ENCODE measurements at regions not wholly inside any gene's neighbourhood (a gene's known extent, or its start where the extent isn't known, plus 50 kb on each side); places are given as distances from the start of the nearest gene placed in this dataset.

DNA sequence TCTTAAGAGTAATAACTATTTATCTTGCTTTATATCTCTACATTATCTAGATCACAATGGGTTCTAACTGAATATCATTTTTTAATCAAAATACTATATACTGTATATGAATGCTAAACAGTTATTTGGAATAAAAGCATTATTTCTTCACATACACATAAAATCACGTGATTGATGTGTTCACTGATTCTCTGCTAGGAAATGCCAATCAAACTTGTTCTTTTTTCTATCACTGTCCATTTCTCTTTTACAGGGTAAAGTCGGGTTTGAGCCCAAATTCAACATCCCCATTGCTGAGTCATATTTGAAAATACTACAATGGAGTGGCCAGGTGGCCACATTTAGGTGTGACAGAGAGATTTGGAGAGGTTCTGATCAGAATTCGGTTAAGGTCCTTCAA, 1114.0 kb upstream of the PIK3C3 start:
- TF ChIP-seq, protein P1, sequence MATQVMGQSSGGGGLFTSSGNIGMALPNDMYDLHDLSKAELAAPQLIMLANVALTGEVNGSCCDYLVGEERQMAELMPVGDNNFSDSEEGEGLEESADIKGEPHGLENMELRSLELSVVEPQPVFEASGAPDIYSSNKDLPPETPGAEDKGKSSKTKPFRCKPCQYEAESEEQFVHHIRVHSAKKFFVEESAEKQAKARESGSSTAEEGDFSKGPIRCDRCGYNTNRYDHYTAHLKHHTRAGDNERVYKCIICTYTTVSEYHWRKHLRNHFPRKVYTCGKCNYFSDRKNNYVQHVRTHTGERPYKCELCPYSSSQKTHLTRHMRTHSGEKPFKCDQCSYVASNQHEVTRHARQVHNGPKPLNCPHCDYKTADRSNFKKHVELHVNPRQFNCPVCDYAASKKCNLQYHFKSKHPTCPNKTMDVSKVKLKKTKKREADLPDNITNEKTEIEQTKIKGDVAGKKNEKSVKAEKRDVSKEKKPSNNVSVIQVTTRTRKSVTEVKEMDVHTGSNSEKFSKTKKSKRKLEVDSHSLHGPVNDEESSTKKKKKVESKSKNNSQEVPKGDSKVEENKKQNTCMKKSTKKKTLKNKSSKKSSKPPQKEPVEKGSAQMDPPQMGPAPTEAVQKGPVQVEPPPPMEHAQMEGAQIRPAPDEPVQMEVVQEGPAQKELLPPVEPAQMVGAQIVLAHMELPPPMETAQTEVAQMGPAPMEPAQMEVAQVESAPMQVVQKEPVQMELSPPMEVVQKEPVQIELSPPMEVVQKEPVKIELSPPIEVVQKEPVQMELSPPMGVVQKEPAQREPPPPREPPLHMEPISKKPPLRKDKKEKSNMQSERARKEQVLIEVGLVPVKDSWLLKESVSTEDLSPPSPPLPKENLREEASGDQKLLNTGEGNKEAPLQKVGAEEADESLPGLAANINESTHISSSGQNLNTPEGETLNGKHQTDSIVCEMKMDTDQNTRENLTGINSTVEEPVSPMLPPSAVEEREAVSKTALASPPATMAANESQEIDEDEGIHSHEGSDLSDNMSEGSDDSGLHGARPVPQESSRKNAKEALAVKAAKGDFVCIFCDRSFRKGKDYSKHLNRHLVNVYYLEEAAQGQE (IDR thresholded peaks at IDR 0.05) = no peak
- TF ChIP-seq YY1 (IDR thresholded peaks at IDR 0.05) (no peak), RXRA (IDR thresholded peaks at IDR 0.05) (no peak), RAD21 (IDR thresholded peaks at IDR 0.05) (no peak), HNF4A (conservative IDR thresholded peaks at IDR 0.05) (no peak), TAF1 (conservative IDR thresholded peaks at IDR 0.05) (no peak), SP1 (IDR thresholded peaks at IDR 0.05) (no peak), NR2F2 (IDR thresholded peaks at IDR 0.05) (no peak)
- TF ChIP-seq, protein P2, sequence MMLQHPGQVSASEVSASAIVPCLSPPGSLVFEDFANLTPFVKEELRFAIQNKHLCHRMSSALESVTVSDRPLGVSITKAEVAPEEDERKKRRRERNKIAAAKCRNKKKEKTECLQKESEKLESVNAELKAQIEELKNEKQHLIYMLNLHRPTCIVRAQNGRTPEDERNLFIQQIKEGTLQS (IDR thresholded peaks at IDR 0.05) = no peak
- TF ChIP-seq, protein P3, sequence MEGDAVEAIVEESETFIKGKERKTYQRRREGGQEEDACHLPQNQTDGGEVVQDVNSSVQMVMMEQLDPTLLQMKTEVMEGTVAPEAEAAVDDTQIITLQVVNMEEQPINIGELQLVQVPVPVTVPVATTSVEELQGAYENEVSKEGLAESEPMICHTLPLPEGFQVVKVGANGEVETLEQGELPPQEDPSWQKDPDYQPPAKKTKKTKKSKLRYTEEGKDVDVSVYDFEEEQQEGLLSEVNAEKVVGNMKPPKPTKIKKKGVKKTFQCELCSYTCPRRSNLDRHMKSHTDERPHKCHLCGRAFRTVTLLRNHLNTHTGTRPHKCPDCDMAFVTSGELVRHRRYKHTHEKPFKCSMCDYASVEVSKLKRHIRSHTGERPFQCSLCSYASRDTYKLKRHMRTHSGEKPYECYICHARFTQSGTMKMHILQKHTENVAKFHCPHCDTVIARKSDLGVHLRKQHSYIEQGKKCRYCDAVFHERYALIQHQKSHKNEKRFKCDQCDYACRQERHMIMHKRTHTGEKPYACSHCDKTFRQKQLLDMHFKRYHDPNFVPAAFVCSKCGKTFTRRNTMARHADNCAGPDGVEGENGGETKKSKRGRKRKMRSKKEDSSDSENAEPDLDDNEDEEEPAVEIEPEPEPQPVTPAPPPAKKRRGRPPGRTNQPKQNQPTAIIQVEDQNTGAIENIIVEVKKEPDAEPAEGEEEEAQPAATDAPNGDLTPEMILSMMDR (IDR thresholded peaks at IDR 0.05; ENCODE audit: low read depth, low read length, missing input control) = no peak
- no peak overlapping the region for H3K9ac ChIP-seq (ENCODE audit: low read depth in 1 of 2, low read length in 2 of 2)
- H3K27me3 ChIP-seq (ENCODE audit: control insufficient read depth in 4 of 4, insufficient read depth in 4 of 4, low read length in 3 of 4) = peaks cover 0 to 3% (median 0%) of the 10 kb centered on the region in 4 donors
- no peaks in the 10 kb centered on the region for H3K36me3 ChIP-seq (ENCODE audit: control insufficient read depth in 4 of 4, insufficient read depth in 3 of 4, low read depth in 1 of 4, low read length in 3 of 4)
- H3K9me3 ChIP-seq (ENCODE audit: control insufficient read depth in 4 of 4, low read length in 3 of 4) = peaks cover 0 to 2% (median 0%) of the 10 kb centered on the region in 4 donors
- no peak overlapping the region for H3K4me3 ChIP-seq (ENCODE audit: low read depth in 1 of 3, low read length in 3 of 3)
- no peaks in the 10 kb centered on the region for H3K4me1 ChIP-seq (ENCODE audit: control insufficient read depth in 4 of 4, insufficient read depth in 4 of 4, low read length in 3 of 4)
- no peak overlapping the region for H3K27ac ChIP-seq (ENCODE audit: low read depth in 1 of 2, low read length in 2 of 2)
- no peak for DNase-seq (ENCODE audit: low spot score)
- WGBS = 67% methylated on average over 3 of the region's 3 CpGs

DNA sequence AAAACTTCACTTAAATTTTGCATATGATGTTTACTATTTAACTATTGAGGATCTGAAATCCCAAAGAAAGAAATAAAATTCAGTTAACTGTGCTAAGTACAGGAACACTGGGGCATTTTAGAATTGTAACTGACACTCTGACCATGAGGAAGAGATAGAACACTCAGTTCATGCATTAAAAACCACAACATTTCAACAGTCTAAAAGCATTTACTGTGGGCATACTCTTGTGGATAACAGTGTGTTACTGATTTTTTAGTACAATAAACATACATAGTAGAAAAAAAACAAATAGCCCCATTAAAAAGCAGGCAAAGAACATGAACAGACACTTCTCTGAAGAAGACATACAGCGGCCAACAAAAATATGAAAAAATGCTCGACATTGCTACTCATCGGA, 1122.7 kb upstream of the PIK3C3 start:
- Histone ChIP-seq H3K36me3 (ENCODE audit: control insufficient read depth in 4 of 4, insufficient read depth in 3 of 4, low read depth in 1 of 4, low read length in 3 of 4) (no peaks in the 10 kb centered on the region), H3K4me1 (ENCODE audit: control insufficient read depth in 4 of 4, insufficient read depth in 4 of 4, low read length in 3 of 4) (no peaks in the 10 kb centered on the region), H3K27me3 (ENCODE audit: control insufficient read depth in 4 of 4, insufficient read depth in 4 of 4, low read length in 3 of 4) (no peaks in the 10 kb centered on the region), H3K27ac (ENCODE audit: low read depth in 1 of 2, low read length in 2 of 2) (no peak overlapping the region), H3K4me3 (ENCODE audit: low read depth in 1 of 3, low read length in 3 of 3) (no peak overlapping the region), H3K9me3 (ENCODE audit: control insufficient read depth in 4 of 4, low read length in 3 of 4) (no peaks in the 10 kb centered on the region), H3K9ac (ENCODE audit: low read depth in 1 of 2, low read length in 2 of 2) (no peak overlapping the region)
- TF ChIP-seq RXRA (IDR thresholded peaks at IDR 0.05) (no peak), FOXA2 (IDR thresholded peaks at IDR 0.05) (no peak), HNF4G (IDR thresholded peaks at IDR 0.05) (no peak), HNF4A (conservative IDR thresholded peaks at IDR 0.05) (no peak), JUND (IDR thresholded peaks at IDR 0.05) (no peak), TAF1 (conservative IDR thresholded peaks at IDR 0.05) (no peak)
- DNase-seq (ENCODE audit: low spot score) = no peak
- WGBS = 93% methylated on average over 3 of the region's 3 CpGs

DNA sequence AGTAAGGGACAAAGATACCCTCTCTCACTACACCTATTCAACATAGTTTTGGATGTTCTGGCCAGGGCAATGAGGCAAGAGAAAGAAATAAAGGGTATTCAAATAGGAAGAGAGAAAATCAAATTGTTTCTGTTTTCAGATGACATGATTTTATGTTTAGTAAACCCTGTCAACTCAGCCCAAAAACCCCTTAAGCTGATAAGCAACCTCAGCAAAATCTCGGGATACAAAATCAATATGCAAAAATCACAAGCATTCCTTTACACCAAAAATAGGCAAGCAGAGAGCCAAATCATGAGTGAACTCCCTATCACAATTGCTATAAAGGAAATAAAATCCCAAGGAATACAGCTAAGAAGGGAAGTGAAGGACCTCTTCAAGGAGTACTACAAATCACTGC, 1130.7 kb upstream of the PIK3C3 start:
- Histone ChIP-seq H3K4me1 (ENCODE audit: control insufficient read depth in 4 of 4, insufficient read depth in 4 of 4, low read length in 3 of 4) (no peaks in the 10 kb centered on the region), H3K36me3 (ENCODE audit: control insufficient read depth in 4 of 4, insufficient read depth in 3 of 4, low read depth in 1 of 4, low read length in 3 of 4) (no peaks in the 10 kb centered on the region), H3K4me3 (ENCODE audit: low read depth in 1 of 3, low read length in 3 of 3) (no peak overlapping the region), H3K9ac (ENCODE audit: low read depth in 1 of 2, low read length in 2 of 2) (no peak overlapping the region), H3K9me3 (ENCODE audit: control insufficient read depth in 4 of 4, low read length in 3 of 4) (peaks cover 0 to 3% (median 0%) of the 10 kb centered on the region in 4 donors), H3K27ac (ENCODE audit: low read depth in 1 of 2, low read length in 2 of 2) (no peak overlapping the region), H3K27me3 (ENCODE audit: control insufficient read depth in 4 of 4, insufficient read depth in 4 of 4, low read length in 3 of 4) (no peaks in the 10 kb centered on the region)
- TF ChIP-seq NR2F2 (IDR thresholded peaks at IDR 0.05) = no peak
- TF ChIP-seq, protein P3 (IDR thresholded peaks at IDR 0.05; ENCODE audit: low read depth, low read length, missing input control) = no peak
- TF ChIP-seq, protein P1 (IDR thresholded peaks at IDR 0.05) = no peak
- no peak for TF ChIP-seq FOXA1 (IDR thresholded peaks at IDR 0.05)
- TF ChIP-seq HNF4G (IDR thresholded peaks at IDR 0.05) = no peak
- DNase-seq (ENCODE audit: low spot score) = no peak
- WGBS = 72% methylated on average over 1 of the region's 1 CpG

Data from liver (tissue), 8 donors.